AG09309 (cell line): ENCODE measurements at regions not wholly inside any gene's neighbourhood (a gene's known extent, or its start where the extent isn't known, plus 50 kb on each side); places are given as distances from the start of the nearest gene placed in this dataset.
"Not testable (repeated sequence)": the region's sequence is repeated elsewhere in the genome, so short reads cannot be mapped to it uniquely, and the experiment has no call there.

Experiments
- DNase-seq: peaks from one replicate; pipeline ENCODE4 v3.0.0-alpha.2; 2010; ENCODE audit warnings: low read depth
- H3K4me3 ChIP-seq: 2 replicates; pipeline ENCODE4 v1.5.1; 2011; ENCODE audit warnings: mild to moderate bottlenecking, low read depth, low read length, moderate library complexity; ENCODE audit not compliant: control insufficient read depth
- CTCF ChIP-seq: IDR thresholded peaks from 2 replicates; pipeline ENCODE4 v1.5.1; 2011; ENCODE audit warnings: mild to moderate bottlenecking, low read depth, low read length, inconsistent platforms; ENCODE audit not compliant: insufficient read depth, control insufficient read depth; ENCODE audit errors: missing control alignments

- H3K4me3 ChIP-seq, result no peak overlapping the region
- DNase-seq, result no peak
- no peak for TF ChIP-seq CTCF
Observed at GRCh38 chr18:39166776-39167175, 1601.2 kb upstream of the CELF4 start.

GRCh38 chr18:39162013-39162827 lies 1596.6 kb upstream of the CELF4 start:
- no peak overlapping the region for H3K4me3 ChIP-seq
- DNase-seq, result no peak
- no peak for TF ChIP-seq CTCF

GRCh38 chr18:39149211-39149806 lies 1583.7 kb upstream of the CELF4 start:
- no peak for DNase-seq
- no peak for TF ChIP-seq CTCF
- no peak overlapping the region for H3K4me3 ChIP-seq

GRCh38 chr18:39134255-39134654 lies 1568.7 kb upstream of the CELF4 start:
- H3K4me3 ChIP-seq, result no peak overlapping the region
- DNase-seq, result no peak
- TF ChIP-seq CTCF, result no peak

GRCh38 chr18:39127538-39127937 lies 1561.9 kb upstream of the CELF4 start:
- H3K4me3 ChIP-seq, DNase-seq: not testable (repeated sequence)

- H3K4me3 ChIP-seq, result no peak overlapping the region
- no peak for DNase-seq
- no peak for TF ChIP-seq CTCF
Observed at GRCh38 chr18:39113790-39114189, 1548.2 kb upstream of the CELF4 start.

- no peak for TF ChIP-seq CTCF
- H3K4me3 ChIP-seq, result no peak overlapping the region
- DNase-seq, result no peak
Observed at GRCh38 chr18:39105104-39105503, 1539.5 kb upstream of the CELF4 start.
